ENCODE measurements at regions not wholly inside any gene's neighbourhood (a gene's known extent, or its start where the extent isn't known, plus 50 kb on each side); places are given as distances from the start of the nearest gene placed in this dataset.

DNA sequence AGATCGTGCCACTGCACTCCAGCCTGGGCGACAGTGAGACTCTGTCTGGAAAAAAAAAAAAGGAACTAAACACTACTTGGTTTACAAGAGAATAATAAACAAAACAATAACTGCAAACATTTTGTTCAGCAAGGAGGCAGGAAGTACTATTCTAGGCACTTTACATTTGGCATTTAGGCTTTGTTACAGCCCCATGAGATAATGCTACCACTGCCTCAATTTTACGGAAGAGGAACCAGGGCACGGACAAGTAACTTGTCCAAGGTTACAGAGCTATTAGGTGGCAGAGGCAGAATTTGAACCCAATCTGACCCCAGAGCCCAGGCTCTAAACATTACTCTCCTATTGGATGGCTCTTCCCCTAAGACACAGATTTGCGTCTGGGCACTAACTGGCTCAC lies 108.7 kb upstream of the AKIP1 start:
- no peak for DNase-seq
- 63% methylated on average over 4 of the region's 5 CpGs for WGBS (ENCODE audit: insufficient coverage, low coverage, low lambda C conversion rate, missing lambda C conversion rate)
- H3K9me3 ChIP-seq = no peaks in the 10 kb centered on the region
- no peak overlapping the region for H3K4me3 ChIP-seq
- intact Hi-C loops (cut with DNase I) = loop anchor here in 1 of 2 donors (10.0 kb wide), 1 partner anchor 97 kb away; no protein-coding TSS in a partner anchor
- H3K4me1 ChIP-seq = no peaks in the 10 kb centered on the region
- H3K27me3 ChIP-seq = no peaks in the 10 kb centered on the region
- no peak overlapping the region for H3K27ac ChIP-seq
- TF ChIP-seq, protein P1, sequence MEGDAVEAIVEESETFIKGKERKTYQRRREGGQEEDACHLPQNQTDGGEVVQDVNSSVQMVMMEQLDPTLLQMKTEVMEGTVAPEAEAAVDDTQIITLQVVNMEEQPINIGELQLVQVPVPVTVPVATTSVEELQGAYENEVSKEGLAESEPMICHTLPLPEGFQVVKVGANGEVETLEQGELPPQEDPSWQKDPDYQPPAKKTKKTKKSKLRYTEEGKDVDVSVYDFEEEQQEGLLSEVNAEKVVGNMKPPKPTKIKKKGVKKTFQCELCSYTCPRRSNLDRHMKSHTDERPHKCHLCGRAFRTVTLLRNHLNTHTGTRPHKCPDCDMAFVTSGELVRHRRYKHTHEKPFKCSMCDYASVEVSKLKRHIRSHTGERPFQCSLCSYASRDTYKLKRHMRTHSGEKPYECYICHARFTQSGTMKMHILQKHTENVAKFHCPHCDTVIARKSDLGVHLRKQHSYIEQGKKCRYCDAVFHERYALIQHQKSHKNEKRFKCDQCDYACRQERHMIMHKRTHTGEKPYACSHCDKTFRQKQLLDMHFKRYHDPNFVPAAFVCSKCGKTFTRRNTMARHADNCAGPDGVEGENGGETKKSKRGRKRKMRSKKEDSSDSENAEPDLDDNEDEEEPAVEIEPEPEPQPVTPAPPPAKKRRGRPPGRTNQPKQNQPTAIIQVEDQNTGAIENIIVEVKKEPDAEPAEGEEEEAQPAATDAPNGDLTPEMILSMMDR (IDR thresholded peaks at IDR 0.05) = no peak
- no peak for TF ChIP-seq POLR2A (IDR thresholded peaks at IDR 0.05)
- no peaks in the 10 kb centered on the region for H3K36me3 ChIP-seq
- peak; percentile 42 to 56 (median 49) for ATAC-seq

DNA sequence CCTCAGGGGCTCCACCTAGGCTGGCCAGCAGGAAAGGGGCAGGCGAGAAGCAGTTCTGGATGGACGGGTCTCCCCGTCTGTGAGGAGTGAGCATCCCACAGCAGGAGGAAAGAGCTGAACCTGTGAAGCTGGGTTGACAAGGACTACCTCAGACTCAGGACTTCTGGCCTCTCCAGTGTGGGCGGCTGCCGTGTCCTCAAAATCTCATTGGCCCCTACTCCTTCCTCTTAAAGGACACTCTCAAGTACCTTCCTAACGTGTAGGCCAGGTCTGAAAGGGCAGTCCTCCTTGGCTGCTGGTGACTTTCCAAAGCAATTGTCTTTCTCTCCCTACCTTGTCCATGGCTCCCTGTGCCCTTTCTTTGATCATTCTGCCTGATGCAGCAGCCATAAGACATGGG lies 107.0 kb upstream of the AKIP1 start:
- intact Hi-C loops (cut with DNase I) = loop anchor here in 1 of 2 donors (10.0 kb wide), 1 partner anchor 99 kb away; no protein-coding TSS in a partner anchor

DNA sequence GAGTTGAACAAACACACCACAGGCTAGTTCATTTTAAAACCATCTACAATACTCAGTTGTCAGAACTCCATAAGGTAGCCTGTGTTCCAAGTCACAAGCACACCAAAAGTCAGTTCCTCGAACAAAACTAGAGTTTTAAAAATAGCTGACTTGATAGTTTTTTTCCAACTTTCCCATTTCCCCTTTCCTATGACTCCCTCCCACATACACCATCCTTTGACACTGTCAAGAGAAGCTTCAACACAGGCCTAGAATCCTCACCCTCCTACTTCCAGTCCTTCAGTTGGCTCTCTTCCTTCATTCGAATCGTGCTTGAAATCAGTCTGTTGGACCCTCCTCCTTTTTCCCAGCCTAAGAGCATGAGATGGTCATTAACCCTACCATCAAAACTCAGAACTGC lies 105.7 kb upstream of the AKIP1 start:
- no peak overlapping the region for H3K27ac ChIP-seq
- intact Hi-C loops (cut with DNase I) = loop anchor here in 1 of 2 donors (10.0 kb wide), 1 partner anchor 100 kb away; no protein-coding TSS in a partner anchor
- peaks cover 0 to 5% (median 0%) of the 10 kb centered on the region in 4 donors for H3K4me1 ChIP-seq
- H3K4me3 ChIP-seq = no peak overlapping the region
- H3K36me3 ChIP-seq = no peaks in the 10 kb centered on the region
- no peak for TF ChIP-seq POLR2A (IDR thresholded peaks at IDR 0.05)
- TF ChIP-seq, protein P1 (IDR thresholded peaks at IDR 0.05) = no peak
- ATAC-seq (peak in 2 of 4 donors; percentile 16 to 31), DNase-seq (peak in 1 of 3 donors; percentile 3)
- no peaks in the 10 kb centered on the region for H3K9me3 ChIP-seq
- no peaks in the 10 kb centered on the region for H3K27me3 ChIP-seq
- WGBS (ENCODE audit: insufficient coverage, low coverage, low lambda C conversion rate, missing lambda C conversion rate) = 78% methylated on average over 3 of the region's 3 CpGs

More for the DNA sequence above, 107.0 kb upstream of the AKIP1 start:
- no peaks in the 10 kb centered on the region for H3K4me1 ChIP-seq
- no peaks in the 10 kb centered on the region for H3K36me3 ChIP-seq
- no peak overlapping the region for H3K4me3 ChIP-seq
- 14% methylated on average over 1 of the region's 6 CpGs for WGBS (ENCODE audit: insufficient coverage, low coverage, low lambda C conversion rate, missing lambda C conversion rate)
- no peaks in the 10 kb centered on the region for H3K27me3 ChIP-seq
- no peak for TF ChIP-seq POLR2A (IDR thresholded peaks at IDR 0.05)
- TF ChIP-seq, protein P1 (IDR thresholded peaks at IDR 0.05) = no peak
- DNase-seq (no peak), ATAC-seq (no peak)
- H3K9me3 ChIP-seq = no peaks in the 10 kb centered on the region
- no peak overlapping the region for H3K27ac ChIP-seq

DNA sequence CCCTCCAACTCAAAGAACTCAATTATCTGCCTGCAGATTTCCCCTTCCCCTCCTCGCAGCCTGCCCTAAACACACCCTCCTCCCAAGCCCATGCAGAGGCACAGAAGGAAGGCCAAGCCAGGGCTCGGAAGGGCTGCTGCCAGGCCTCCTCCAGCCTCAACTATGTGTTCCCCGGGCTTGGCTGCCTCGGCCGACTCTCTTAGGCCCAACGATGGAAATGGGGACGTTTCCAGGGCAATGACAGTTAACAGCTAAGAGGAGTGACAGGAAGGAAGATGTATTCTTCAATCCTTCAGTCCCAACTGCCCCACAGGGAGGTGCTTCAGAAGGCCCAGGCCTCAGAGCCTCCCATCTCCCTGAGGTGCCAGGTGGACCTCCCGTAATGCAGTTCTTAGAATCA lies 104.0 kb upstream of the AKIP1 start:
- 73% methylated on average over 3 of the region's 8 CpGs for WGBS (ENCODE audit: insufficient coverage, low coverage, low lambda C conversion rate, missing lambda C conversion rate)
- H3K4me1 ChIP-seq = peaks cover 0 to 12% (median 0%) of the 10 kb centered on the region in 4 donors
- peak overlapping the region in 1 of 3 donors; percentile 29 for H3K27ac ChIP-seq
- H3K36me3 ChIP-seq = no peaks in the 10 kb centered on the region
- TF ChIP-seq, protein P1 (IDR thresholded peaks at IDR 0.05) = no peak
- no peak for TF ChIP-seq POLR2A (IDR thresholded peaks at IDR 0.05)
- DNase-seq = peak in 1 of 3 donors; percentile 28
- ATAC-seq = no peak
- no peaks in the 10 kb centered on the region for H3K9me3 ChIP-seq
- intact Hi-C loops (cut with DNase I) = loop anchor here in 1 of 2 donors (10.0 kb wide), 1 partner anchor 102 kb away; no protein-coding TSS in a partner anchor
- no peaks in the 10 kb centered on the region for H3K27me3 ChIP-seq
- H3K4me3 ChIP-seq = no peak overlapping the region

Data from right lobe of liver (tissue), 6 donors.